ENCODE measurements at regions not wholly inside any gene's neighbourhood (a gene's known extent, or its start where the extent isn't known, plus 50 kb on each side); places are given as distances from the start of the nearest gene placed in this dataset.

GRCh38 chr15:77713281-77713680, 80.6 kb upstream of the LINGO1 start:
- Histone ChIP-seq H3K4me3 (no peak overlapping the region), H3K9me3 (no peaks in the 10 kb centered on the region), H3K27ac (no peak overlapping the region), H3K4me1 (no peaks in the 10 kb centered on the region), H3K27me3 (peaks cover 0 to 12% (median 6%) of the 10 kb centered on the region in 9 donors), H3K36me3 (no peaks in the 10 kb centered on the region)
- WGBS, 4 donors, result 85 to 89% (median 88%) methylated on average over 10 of the region's 10 CpGs
- no peak for TF ChIP-seq POLR2A (IDR thresholded peaks at IDR 0.05)
- TF ChIP-seq CTCF (IDR thresholded peaks at IDR 0.05), result no peak
- DNase-seq, result no peak
- ATAC-seq, result no peak
- intact Hi-C loops (cut with DNase I), result no loop called here

GRCh38 chr15:77712438-77712837, 79.7 kb upstream of the LINGO1 start:
- Histone ChIP-seq H3K36me3 (no peaks in the 10 kb centered on the region), H3K27ac (no peak overlapping the region), H3K4me3 (no peak overlapping the region), H3K4me1 (no peaks in the 10 kb centered on the region), H3K27me3 (peaks cover 0 to 12% (median 6%) of the 10 kb centered on the region in 9 donors), H3K9me3 (no peaks in the 10 kb centered on the region)
- ATAC-seq (no peak), DNase-seq (no peak)
- intact Hi-C loops (cut with DNase I), result no loop called here
- 58 to 74% (median 65%) methylated on average over 4 of the region's 4 CpGs for WGBS, 4 donors
- TF ChIP-seq POLR2A (IDR thresholded peaks at IDR 0.05) (no peak), CTCF (IDR thresholded peaks at IDR 0.05) (no peak)

GRCh38 chr15:77710637-77711036, 77.9 kb upstream of the LINGO1 start:
- no peak overlapping the region for H3K4me3 ChIP-seq
- ATAC-seq (no peak), DNase-seq (no peak)
- no peak for TF ChIP-seq POLR2A (IDR thresholded peaks at IDR 0.05)
- TF ChIP-seq CTCF (IDR thresholded peaks at IDR 0.05), result no peak
- H3K36me3 ChIP-seq, result no peaks in the 10 kb centered on the region
- H3K9me3 ChIP-seq, result no peaks in the 10 kb centered on the region
- WGBS, 4 donors, result 83 to 89% (median 85%) methylated on average over 12 to 13 of the region's 13 CpGs
- H3K27ac ChIP-seq, result no peak overlapping the region
- H3K27me3 ChIP-seq, result peaks cover 0 to 10% (median 3%) of the 10 kb centered on the region in 9 donors
- no peaks in the 10 kb centered on the region for H3K4me1 ChIP-seq
- intact Hi-C loops (cut with DNase I), result no loop called here

- 74 to 87% (median 80%) methylated on average over 10 of the region's 10 CpGs for WGBS, 4 donors
- H3K4me1 ChIP-seq, result no peaks in the 10 kb centered on the region
- no peaks in the 10 kb centered on the region for H3K36me3 ChIP-seq
- intact Hi-C loops (cut with DNase I), result no loop called here
- H3K27me3 ChIP-seq, result peaks cover 0 to 9% (median 0%) of the 10 kb centered on the region in 9 donors
- DNase-seq (no peak), ATAC-seq (no peak)
- no peaks in the 10 kb centered on the region for H3K9me3 ChIP-seq
- H3K4me3 ChIP-seq, result no peak overlapping the region
- TF ChIP-seq CTCF (IDR thresholded peaks at IDR 0.05) (no peak), POLR2A (IDR thresholded peaks at IDR 0.05) (no peak)
- H3K27ac ChIP-seq, result no peak overlapping the region
Measured at GRCh38 chr15:77710206-77710605, 77.5 kb upstream of the LINGO1 start.

All from heart left ventricle (tissue), 16 donors.